Muscle layer of colon (tissue), 2 donors: ENCODE measurements at regions not wholly inside any gene's neighbourhood (a gene's known extent, or its start where the extent isn't known, plus 50 kb on each side); places are given as distances from the start of the nearest gene placed in this dataset.

ENCODE experiments used
- H3K27ac ChIP-seq: one replicate; pipeline ENCODE4 v1.7.0; 2013; ENCODE audit warnings: low read depth, mild to moderate bottlenecking, low read length, moderate library complexity
- H3K27me3 ChIP-seq, 2 donors: one replicate each; pipeline ENCODE4 v1.7.0; 2013; ENCODE audit warnings: low read length in 2 of 2, mild to moderate bottlenecking in 2 of 2; ENCODE audit not compliant: insufficient read depth in 2 of 2, control insufficient read depth in 1 of 2
- H3K36me3 ChIP-seq: one replicate; pipeline ENCODE4 v1.7.0; 2013; ENCODE audit warnings: mild to moderate bottlenecking, low read length; ENCODE audit not compliant: insufficient read depth
- H3K4me1 ChIP-seq: one replicate; pipeline ENCODE4 v1.7.0; 2013; ENCODE audit warnings: mild to moderate bottlenecking, low read length; ENCODE audit not compliant: insufficient read depth
- H3K4me3 ChIP-seq, 2 donors: one replicate each; pipeline ENCODE4 v1.7.0; 2013; ENCODE audit warnings: low read length in 2 of 2, low read depth in 1 of 2, mild to moderate bottlenecking in 1 of 2, moderate library complexity in 1 of 2
- H3K9ac ChIP-seq: one replicate; pipeline ENCODE4 v1.7.0; 2013; ENCODE audit warnings: low read length
- H3K9me3 ChIP-seq: one replicate; pipeline ENCODE4 v1.7.0; 2013; ENCODE audit warnings: mild to moderate bottlenecking, low read length
- donor health status: abdominal sarcoma.
- donor health status: Adenocarcinoma of cecum.

DNA sequence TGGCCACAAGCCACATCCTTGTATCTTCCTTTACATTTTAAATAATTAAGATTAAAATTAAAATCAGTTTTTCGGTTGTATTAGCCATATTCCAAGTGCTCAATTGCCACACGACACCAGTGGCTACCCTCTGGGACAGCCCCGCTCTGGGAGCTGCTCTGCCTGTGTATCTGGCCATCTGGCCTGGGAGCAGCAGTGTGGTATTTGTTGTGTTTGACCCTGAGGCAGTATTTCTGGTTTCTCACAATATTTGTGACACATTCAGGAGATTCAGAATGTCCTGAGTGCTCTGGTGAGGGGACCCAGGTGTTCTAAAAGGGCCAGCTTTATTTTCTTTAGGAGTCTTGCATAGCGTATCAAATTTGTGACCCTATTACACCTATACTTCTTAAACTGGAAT is 179.0 kb downstream of the SUCLA2 start:
- Histone ChIP-seq H3K27me3 (no peaks in the 10 kb centered on the region), H3K9me3 (no peaks in the 10 kb centered on the region), H3K36me3 (no peaks in the 10 kb centered on the region), H3K27ac (no peak overlapping the region), H3K4me1 (no peaks in the 10 kb centered on the region), H3K4me3 (no peak overlapping the region), H3K9ac (no peak overlapping the region)

DNA sequence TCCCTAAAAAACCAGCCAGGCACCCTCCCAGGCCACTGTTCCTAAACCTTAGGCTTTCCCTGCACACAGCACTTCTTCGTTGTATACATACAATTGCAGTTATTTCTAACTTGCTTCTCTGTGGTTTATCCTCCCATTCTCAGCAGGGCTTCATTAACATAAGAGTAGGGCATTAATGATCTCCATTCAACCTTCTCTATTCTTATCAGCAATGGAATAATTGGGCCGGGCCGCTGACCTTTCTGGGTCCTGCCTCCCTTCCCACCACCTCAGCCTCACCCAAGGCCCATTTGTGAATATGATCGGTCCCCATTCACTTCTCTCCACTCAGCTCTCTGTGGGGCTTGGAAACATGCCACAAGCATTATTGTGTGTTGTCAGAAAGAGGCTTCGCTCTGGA is 184.2 kb downstream of the SUCLA2 start:
- Histone ChIP-seq H3K36me3 (no peaks in the 10 kb centered on the region), H3K27ac (no peak overlapping the region), H3K27me3 (no peaks in the 10 kb centered on the region), H3K9ac (no peak overlapping the region), H3K4me1 (no peaks in the 10 kb centered on the region), H3K4me3 (no peak overlapping the region), H3K9me3 (no peaks in the 10 kb centered on the region)

DNA sequence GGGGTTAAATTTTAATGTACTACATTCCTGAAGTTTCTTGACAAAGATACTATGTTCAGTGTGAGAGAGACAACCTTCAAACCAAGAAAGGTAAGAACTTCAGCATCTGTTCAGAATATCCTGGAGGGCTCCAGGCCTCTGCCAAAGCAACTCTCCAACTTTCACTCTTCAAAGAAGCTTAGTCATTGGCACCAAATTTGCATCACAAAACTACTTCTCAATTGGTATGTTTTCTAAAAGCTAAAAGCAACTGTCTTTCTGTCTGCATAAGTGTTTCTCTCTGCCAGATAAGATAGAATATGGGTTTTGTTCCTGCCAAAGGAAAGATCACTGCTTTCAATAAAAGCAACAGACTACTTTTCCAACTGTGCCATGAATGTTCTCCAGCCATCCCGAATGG is 187.4 kb downstream of the SUCLA2 start:
- H3K4me1 ChIP-seq, result no peaks in the 10 kb centered on the region
- H3K27ac ChIP-seq, result no peak overlapping the region
- H3K4me3 ChIP-seq, result no peak overlapping the region
- H3K27me3 ChIP-seq, result no peaks in the 10 kb centered on the region
- H3K9me3 ChIP-seq, result no peaks in the 10 kb centered on the region
- no peak overlapping the region for H3K9ac ChIP-seq
- no peaks in the 10 kb centered on the region for H3K36me3 ChIP-seq

DNA sequence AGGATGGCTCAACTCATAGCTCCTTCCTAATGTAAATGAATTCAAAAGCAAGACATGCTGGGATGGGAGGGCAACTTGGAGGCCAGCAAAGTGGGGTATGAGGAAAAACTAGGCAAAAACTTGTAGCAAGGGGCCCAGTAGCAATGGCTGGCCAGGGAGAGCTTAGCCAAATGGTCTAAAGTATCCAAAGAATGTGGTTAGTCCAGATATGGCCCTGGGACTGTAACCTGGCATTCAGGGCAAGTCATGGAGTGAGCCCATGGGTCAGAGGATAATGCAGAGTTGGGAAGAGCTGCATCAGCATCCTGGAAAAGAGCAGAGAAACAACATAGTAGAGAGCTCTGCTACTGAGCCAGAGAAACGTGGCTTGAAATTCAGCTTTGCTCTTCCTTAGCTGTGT is 191.7 kb downstream of the SUCLA2 start:
- H3K27me3 ChIP-seq, result no peaks in the 10 kb centered on the region
- no peak overlapping the region for H3K4me3 ChIP-seq
- no peaks in the 10 kb centered on the region for H3K9me3 ChIP-seq
- no peak overlapping the region for H3K27ac ChIP-seq
- H3K4me1 ChIP-seq, result no peaks in the 10 kb centered on the region
- H3K9ac ChIP-seq, result no peak overlapping the region
- H3K36me3 ChIP-seq, result no peaks in the 10 kb centered on the region

DNA sequence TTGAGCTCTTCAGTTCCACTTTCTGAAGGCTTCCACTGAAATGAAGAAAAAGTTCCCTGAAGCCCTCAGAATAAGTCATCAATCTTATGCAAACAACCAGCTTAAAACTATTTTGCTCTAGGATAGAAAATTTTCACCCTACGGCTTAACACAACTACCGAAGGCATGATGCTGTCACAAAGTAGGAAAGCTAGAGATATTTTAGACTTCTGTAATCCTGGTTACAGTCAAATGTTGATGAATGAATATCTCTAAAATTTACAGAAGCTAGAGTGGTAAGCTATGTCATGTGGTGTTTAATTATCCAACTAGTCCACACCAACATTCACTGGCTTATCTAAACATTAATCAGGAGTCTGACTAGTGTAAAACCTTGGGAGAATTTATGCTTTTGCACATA is 197.9 kb downstream of the SUCLA2 start:
- Histone ChIP-seq H3K27ac (no peak overlapping the region), H3K9ac (no peak overlapping the region), H3K9me3 (no peaks in the 10 kb centered on the region)

DNA sequence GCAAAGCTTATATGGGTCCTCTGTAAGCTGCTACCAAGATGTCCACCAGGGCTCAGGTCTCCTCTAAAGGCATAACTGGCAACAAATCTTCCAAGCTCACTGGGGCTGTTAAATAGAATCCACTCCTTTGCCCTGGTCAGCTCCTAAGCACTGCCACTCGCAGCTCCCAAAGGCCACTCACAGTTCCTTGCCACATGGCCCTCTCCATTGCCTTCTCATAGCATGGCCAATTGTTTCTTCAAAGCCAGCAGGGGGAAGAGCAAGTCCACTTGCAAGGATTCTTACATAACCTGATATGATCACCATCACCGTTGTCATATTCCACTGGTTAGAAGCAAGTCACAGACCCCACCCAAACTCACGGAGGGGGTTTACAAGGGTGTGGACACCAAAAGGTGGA is 199.5 kb downstream of the SUCLA2 start:
- H3K9ac ChIP-seq, result no peak overlapping the region
- no peak overlapping the region for H3K27ac ChIP-seq
- H3K36me3 ChIP-seq, result no peaks in the 10 kb centered on the region
- H3K4me3 ChIP-seq, result no peak overlapping the region
- no peaks in the 10 kb centered on the region for H3K4me1 ChIP-seq
- no peaks in the 10 kb centered on the region for H3K27me3 ChIP-seq
- no peaks in the 10 kb centered on the region for H3K9me3 ChIP-seq

More for the DNA sequence above, 197.9 kb downstream of the SUCLA2 start:
- Histone ChIP-seq H3K27me3 (no peaks in the 10 kb centered on the region), H3K4me3 (no peak overlapping the region), H3K4me1 (no peaks in the 10 kb centered on the region), H3K36me3 (no peaks in the 10 kb centered on the region)

DNA sequence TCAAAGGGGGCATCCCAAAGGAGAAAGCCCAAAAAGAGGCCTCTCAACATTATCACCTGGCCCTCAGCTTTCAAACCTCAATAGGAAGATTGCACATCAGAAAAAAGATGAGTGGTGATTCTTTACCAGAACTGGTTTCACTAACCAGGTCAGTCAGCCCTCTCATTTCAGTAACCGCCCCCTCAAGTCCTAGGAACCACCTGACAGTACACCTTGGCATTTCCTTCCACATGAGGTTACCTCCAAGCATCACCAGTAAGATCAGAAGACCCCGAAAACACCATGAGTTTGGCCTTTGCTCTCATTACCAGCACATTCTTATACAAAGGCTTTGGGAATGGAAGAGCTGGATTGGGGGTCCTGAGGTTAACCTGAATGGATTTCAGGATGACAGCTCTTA is 200.5 kb downstream of the SUCLA2 start:
- no peaks in the 10 kb centered on the region for H3K27me3 ChIP-seq
- no peaks in the 10 kb centered on the region for H3K36me3 ChIP-seq
- H3K9ac ChIP-seq, result no peak overlapping the region
- H3K9me3 ChIP-seq, result no peaks in the 10 kb centered on the region
- H3K4me3 ChIP-seq, result no peak overlapping the region
- no peaks in the 10 kb centered on the region for H3K4me1 ChIP-seq
- no peak overlapping the region for H3K27ac ChIP-seq

DNA sequence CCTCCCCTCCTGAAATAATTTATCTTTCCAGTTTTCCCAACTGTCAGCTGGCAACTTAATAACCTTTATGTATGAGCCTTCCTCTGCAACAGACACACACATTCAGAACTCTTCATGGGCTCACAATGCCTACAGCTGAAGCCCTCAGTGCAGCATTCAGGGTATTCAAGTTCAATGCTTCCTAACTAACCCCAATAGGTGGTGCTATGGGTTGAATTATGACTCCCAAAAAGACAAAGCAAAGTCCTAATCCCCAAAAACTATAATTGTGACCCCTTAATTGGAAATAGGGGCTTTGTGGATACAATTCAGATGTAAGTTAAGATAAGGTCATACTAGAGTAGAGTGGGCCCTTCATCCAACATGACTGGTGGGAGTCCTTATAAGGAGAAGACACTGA is 202.2 kb downstream of the SUCLA2 start:
- H3K4me3 ChIP-seq, result no peak overlapping the region
- H3K27me3 ChIP-seq, result no peaks in the 10 kb centered on the region
- no peaks in the 10 kb centered on the region for H3K36me3 ChIP-seq
- H3K4me1 ChIP-seq, result no peaks in the 10 kb centered on the region
- H3K9ac ChIP-seq, result no peak overlapping the region
- no peak overlapping the region for H3K27ac ChIP-seq
- H3K9me3 ChIP-seq, result no peaks in the 10 kb centered on the region

DNA sequence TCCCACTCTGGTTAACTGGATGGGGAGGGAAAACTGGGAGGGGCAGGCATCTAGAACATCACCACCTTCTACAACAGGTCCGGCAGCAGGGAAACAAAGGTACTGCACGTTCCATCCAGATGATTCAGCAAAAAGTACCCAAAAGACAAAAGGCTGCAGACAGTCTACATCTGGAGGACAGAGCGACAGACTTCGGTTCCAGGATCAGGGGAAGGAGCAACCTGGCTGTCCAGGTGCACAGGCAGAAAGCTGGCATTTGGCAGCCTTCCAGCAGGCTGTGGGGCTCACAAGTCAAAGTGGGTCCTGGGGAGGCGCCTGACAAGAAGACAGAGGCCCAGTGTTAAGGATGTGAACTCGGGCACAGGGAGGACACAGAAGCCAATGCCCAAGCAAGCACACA is 202.9 kb downstream of the SUCLA2 start:
- no peak overlapping the region for H3K4me3 ChIP-seq
- H3K4me1 ChIP-seq, result no peaks in the 10 kb centered on the region
- H3K9me3 ChIP-seq, result no peaks in the 10 kb centered on the region
- no peaks in the 10 kb centered on the region for H3K27me3 ChIP-seq
- no peak overlapping the region for H3K9ac ChIP-seq
- no peak overlapping the region for H3K27ac ChIP-seq
- H3K36me3 ChIP-seq, result no peaks in the 10 kb centered on the region

DNA sequence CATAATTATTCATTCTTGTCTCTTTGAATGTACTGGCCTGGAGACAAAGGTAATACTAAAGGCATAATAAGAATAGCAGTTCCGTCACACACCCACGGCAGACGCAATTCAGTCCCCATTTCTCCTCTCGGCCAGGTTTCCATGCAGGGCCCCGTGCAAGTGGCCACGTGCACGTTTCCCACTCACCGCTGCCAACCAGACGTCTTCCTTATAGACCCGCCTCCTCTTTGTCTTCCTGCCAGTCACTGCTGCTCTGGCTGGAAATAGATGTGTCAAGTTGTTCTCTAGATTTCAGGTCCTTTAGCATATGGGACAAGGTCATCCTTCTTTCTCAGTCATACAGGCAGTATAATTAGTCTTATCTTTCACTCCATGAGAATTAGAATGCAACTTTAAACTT is 204.3 kb downstream of the SUCLA2 start:
- Histone ChIP-seq H3K9me3 (no peaks in the 10 kb centered on the region), H3K4me1 (no peaks in the 10 kb centered on the region), H3K27ac (no peak overlapping the region), H3K27me3 (no peaks in the 10 kb centered on the region), H3K9ac (no peak overlapping the region), H3K4me3 (no peak overlapping the region), H3K36me3 (no peaks in the 10 kb centered on the region)

DNA sequence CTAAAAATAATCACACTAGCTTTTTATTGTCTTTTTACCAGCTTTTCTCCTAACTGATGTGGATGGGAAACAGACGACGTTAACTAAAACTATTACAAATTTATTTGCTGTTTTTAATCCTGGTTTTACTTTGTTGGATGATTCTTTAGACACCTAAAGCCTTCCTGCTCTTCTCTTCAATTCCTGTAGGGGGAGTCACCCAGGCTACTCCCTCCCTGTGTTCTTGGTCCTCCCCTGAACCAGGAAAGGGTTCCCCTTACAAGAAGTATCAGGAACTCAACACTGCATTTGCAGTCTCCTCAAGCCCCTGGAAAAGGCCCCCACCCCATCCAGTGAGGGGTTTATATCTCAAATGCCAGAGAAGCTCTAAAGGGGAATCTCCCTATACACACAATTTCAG is 206.1 kb downstream of the SUCLA2 start:
- no peaks in the 10 kb centered on the region for H3K36me3 ChIP-seq
- H3K27ac ChIP-seq, result no peak overlapping the region
- no peak overlapping the region for H3K4me3 ChIP-seq
- no peak overlapping the region for H3K9ac ChIP-seq
- H3K27me3 ChIP-seq, result no peaks in the 10 kb centered on the region
- H3K9me3 ChIP-seq, result no peaks in the 10 kb centered on the region
- H3K4me1 ChIP-seq, result no peaks in the 10 kb centered on the region

DNA sequence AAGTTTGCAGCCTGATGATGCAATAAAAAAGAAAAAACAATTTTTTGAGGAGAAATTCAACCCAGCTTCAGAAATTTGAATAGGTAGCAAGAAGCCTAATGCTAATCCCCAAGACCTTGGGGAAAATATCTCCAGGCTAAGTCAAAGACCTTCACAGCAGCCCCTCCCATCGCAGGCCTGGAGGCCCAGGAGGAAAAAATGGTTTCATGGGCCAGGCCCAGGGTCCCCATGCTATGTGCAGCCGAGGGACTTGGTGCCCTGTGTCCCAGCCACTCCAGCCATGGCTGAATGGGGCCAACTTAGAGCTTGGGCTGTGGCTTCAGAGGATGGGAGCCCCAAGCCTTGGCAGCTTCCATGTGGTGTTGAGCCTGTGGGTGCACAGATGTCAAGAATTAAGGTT is 210.3 kb downstream of the SUCLA2 start:
- H3K27me3 ChIP-seq, result no peaks in the 10 kb centered on the region
- H3K27ac ChIP-seq, result no peak overlapping the region
- H3K9me3 ChIP-seq, result no peaks in the 10 kb centered on the region
- H3K4me1 ChIP-seq, result no peaks in the 10 kb centered on the region
- H3K9ac ChIP-seq, result no peak overlapping the region
- H3K4me3 ChIP-seq, result no peak overlapping the region
- H3K36me3 ChIP-seq, result no peaks in the 10 kb centered on the region
